GM23338 (cell line): ENCODE measurements at regions not wholly inside any gene's neighbourhood (a gene's known extent, or its start where the extent isn't known, plus 50 kb on each side); places are given as distances from the start of the nearest gene placed in this dataset.

Experiments used
- ATAC-seq: fragments of 200-7000 bp; cut with Tn5 transposase; 3 replicates; pipeline ENCODE4 v1.9.1; 2020
- DNase-seq: peaks from one replicate; pipeline ENCODE4 v3.0.0-alpha.2; 2015; ENCODE audit warnings: low spot score
- H2AFZ ChIP-seq: fragments of 200-600 bp; sonication (generic); 2 replicates; pipeline ENCODE4 v1.8.0; 2016; ENCODE audit warnings: antibody characterized with exemption, mild to moderate bottlenecking, moderate library complexity
- H3F3A ChIP-seq: fragments of 200-600 bp; sonication (generic); replicated peaks from 2 replicates; pipeline ENCODE4 v1.8.0; 2017; ENCODE audit warnings: antibody characterized with exemption, mixed run types, low read depth
- H3K27ac ChIP-seq: fragments of 200-600 bp; sonication (generic); 2 replicates; pipeline ENCODE4 v1.6.1; 2016; ENCODE audit warnings: low read depth
- H3K27me3 ChIP-seq: fragments of 200-600 bp; sonication (generic); 2 replicates; pipeline ENCODE4 v1.8.0; 2016; ENCODE audit warnings: mild to moderate bottlenecking, mixed run types, moderate library complexity; ENCODE audit not compliant: insufficient read depth
- H3K36me3 ChIP-seq: fragments of 200-600 bp; sonication (generic); 2 replicates; pipeline ENCODE4 v1.8.0; 2016; ENCODE audit warnings: mild to moderate bottlenecking; ENCODE audit not compliant: insufficient read depth
- H3K4me1 ChIP-seq: fragments of 200-600 bp; sonication (generic); 2 replicates; pipeline ENCODE4 v1.8.0; 2016; ENCODE audit warnings: mild to moderate bottlenecking, moderate library complexity; ENCODE audit not compliant: insufficient read depth
- H3K4me2 ChIP-seq: fragments of 200-600 bp; sonication (generic); 2 replicates; pipeline ENCODE4 v1.7.1; 2017; ENCODE audit warnings: mixed run types
- H3K4me3 ChIP-seq: fragments of 200-600 bp; sonication (generic); 2 replicates; pipeline ENCODE4 v1.6.1; 2016; ENCODE audit warnings: mixed run types
- H3K79me2 ChIP-seq: fragments of 200-600 bp; sonication (generic); replicated peaks from 2 replicates; pipeline ENCODE4 v1.8.0; 2017; ENCODE audit warnings: mild to moderate bottlenecking; ENCODE audit not compliant: insufficient read depth
- H3K9me2 ChIP-seq: fragments of 200-600 bp; sonication (generic); 2 replicates; pipeline ENCODE4 v1.8.0; 2017; ENCODE audit not compliant: insufficient read depth
- H4K20me1 ChIP-seq: fragments of 200-600 bp; sonication (generic); replicated peaks from 2 replicates; pipeline ENCODE4 v1.8.0; 2017; ENCODE audit warnings: mild to moderate bottlenecking; ENCODE audit not compliant: insufficient read depth
- H3K27ac Mint-ChIP-seq: 2 replicates; pipeline ENCODE4 v1.8.0; 2020; ENCODE audit warnings: inconsistent platforms, mild to moderate bottlenecking, moderate library complexity, mixed read lengths
- H3K27me3 Mint-ChIP-seq: 3 replicates; pipeline ENCODE4 v1.8.0; 2022; ENCODE audit warnings: low read depth, mild to moderate bottlenecking, moderate library complexity, mixed read lengths, inconsistent platforms; ENCODE audit not compliant: insufficient read depth, poor library complexity
- H3K36me3 Mint-ChIP-seq: 3 replicates; pipeline ENCODE4 v1.8.0; 2021; ENCODE audit warnings: low read depth, mild to moderate bottlenecking, inconsistent platforms, moderate library complexity, mixed read lengths
- H3K4me1 Mint-ChIP-seq: 3 replicates; pipeline ENCODE4 v1.8.0; 2020; ENCODE audit warnings: mild to moderate bottlenecking, inconsistent platforms, mixed read lengths
- H3K4me3 Mint-ChIP-seq: 3 replicates; pipeline ENCODE4 v1.8.0; 2021; ENCODE audit warnings: moderate library complexity, mild to moderate bottlenecking, inconsistent platforms, mixed read lengths
- H3K9me3 Mint-ChIP-seq: 3 replicates; pipeline ENCODE4 v1.8.0; 2020; ENCODE audit warnings: moderate library complexity, mild to moderate bottlenecking, inconsistent platforms, mixed read lengths
- CREB1 ChIP-seq: fragments of 250-450 bp; sonication (Bioruptor Pico); IDR thresholded peaks from 2 replicates; pipeline ENCODE4 v1.5.0; 2020; ENCODE audit warnings: low read depth, mild to moderate bottlenecking, moderate library complexity
- EZH2 ChIP-seq: fragments of 200-600 bp; sonication (generic); IDR thresholded peaks from one replicate; pipeline ENCODE4 v1.8.0; 2017; ENCODE audit warnings: antibody characterized with exemption, mild to moderate bottlenecking, low read depth; ENCODE audit not compliant: unreplicated experiment
- EZH2phosphoT487 ChIP-seq: fragments of 200-600 bp; sonication (generic); IDR thresholded peaks from one replicate; pipeline ENCODE4 v1.8.1; 2018; ENCODE audit warnings: antibody characterized with exemption; ENCODE audit not compliant: unreplicated experiment
- JUNB ChIP-seq: IDR thresholded peaks from one replicate; pipeline ENCODE4 v1.6.1; 2016; ENCODE audit warnings: antibody characterized with exemption; ENCODE audit not compliant: unreplicated experiment
- NANOG ChIP-seq: IDR thresholded peaks from 2 replicates; pipeline ENCODE4 v1.6.1; 2016; ENCODE audit warnings: antibody characterized with exemption, borderline replicate concordance
- POLR2AphosphoS5 ChIP-seq: IDR thresholded peaks from 2 replicates; pipeline ENCODE4 v1.6.1; 2016; ENCODE audit warnings: antibody characterized with exemption, low read depth
- TF ChIP-seq, protein P1 (sequence below): fragments of 250-450 bp; sonication (Bioruptor Pico); IDR thresholded peaks from 2 replicates; pipeline ENCODE4 v1.5.0; 2020; ENCODE audit warnings: mild to moderate bottlenecking, moderate library complexity
- TF ChIP-seq, protein P2 (sequence below): IDR thresholded peaks from one replicate; pipeline ENCODE4 v1.6.1; 2018; ENCODE audit warnings: antibody characterized with exemption; ENCODE audit not compliant: unreplicated experiment
- TF ChIP-seq, protein P3 (sequence below), 2 experiments: fragments of 200-600 bp in 1 of 2; sonication (generic) in 1 of 2; conservative IDR thresholded peaks; 2 replicates each; pipeline versions ENCODE4 v1.5.1 to v1.6.1; 2016 to 2017; ENCODE audit warnings: antibody characterized with exemption in 2 of 2, low read depth in 2 of 2, mild to moderate bottlenecking in 2 of 2, moderate library complexity in 1 of 2
- TF ChIP-seq, protein P4 (sequence below): IDR thresholded peaks from 2 replicates; pipeline ENCODE4 v1.6.1; 2016; ENCODE audit warnings: antibody characterized with exemption

DNA sequence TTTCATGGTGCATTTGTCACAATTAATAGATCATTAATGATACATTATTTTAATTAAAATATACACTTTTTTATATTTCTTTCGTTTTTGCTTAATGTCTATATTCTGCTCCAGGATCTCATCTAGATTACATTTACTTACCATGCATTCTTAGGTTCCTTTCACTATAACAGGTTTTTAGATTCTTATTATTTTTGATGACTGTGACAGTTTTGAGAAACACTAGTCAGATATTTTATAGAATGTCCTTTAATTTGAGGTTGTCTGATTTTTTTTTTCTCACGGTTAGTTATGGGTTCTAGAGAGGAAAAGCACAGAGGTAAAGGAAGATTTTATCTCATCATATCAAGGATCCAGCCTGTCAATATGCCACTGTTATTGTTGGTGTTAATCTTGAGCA is 595.8 kb upstream of the BCHE start (continued):
- TF ChIP-seq, protein P1, sequence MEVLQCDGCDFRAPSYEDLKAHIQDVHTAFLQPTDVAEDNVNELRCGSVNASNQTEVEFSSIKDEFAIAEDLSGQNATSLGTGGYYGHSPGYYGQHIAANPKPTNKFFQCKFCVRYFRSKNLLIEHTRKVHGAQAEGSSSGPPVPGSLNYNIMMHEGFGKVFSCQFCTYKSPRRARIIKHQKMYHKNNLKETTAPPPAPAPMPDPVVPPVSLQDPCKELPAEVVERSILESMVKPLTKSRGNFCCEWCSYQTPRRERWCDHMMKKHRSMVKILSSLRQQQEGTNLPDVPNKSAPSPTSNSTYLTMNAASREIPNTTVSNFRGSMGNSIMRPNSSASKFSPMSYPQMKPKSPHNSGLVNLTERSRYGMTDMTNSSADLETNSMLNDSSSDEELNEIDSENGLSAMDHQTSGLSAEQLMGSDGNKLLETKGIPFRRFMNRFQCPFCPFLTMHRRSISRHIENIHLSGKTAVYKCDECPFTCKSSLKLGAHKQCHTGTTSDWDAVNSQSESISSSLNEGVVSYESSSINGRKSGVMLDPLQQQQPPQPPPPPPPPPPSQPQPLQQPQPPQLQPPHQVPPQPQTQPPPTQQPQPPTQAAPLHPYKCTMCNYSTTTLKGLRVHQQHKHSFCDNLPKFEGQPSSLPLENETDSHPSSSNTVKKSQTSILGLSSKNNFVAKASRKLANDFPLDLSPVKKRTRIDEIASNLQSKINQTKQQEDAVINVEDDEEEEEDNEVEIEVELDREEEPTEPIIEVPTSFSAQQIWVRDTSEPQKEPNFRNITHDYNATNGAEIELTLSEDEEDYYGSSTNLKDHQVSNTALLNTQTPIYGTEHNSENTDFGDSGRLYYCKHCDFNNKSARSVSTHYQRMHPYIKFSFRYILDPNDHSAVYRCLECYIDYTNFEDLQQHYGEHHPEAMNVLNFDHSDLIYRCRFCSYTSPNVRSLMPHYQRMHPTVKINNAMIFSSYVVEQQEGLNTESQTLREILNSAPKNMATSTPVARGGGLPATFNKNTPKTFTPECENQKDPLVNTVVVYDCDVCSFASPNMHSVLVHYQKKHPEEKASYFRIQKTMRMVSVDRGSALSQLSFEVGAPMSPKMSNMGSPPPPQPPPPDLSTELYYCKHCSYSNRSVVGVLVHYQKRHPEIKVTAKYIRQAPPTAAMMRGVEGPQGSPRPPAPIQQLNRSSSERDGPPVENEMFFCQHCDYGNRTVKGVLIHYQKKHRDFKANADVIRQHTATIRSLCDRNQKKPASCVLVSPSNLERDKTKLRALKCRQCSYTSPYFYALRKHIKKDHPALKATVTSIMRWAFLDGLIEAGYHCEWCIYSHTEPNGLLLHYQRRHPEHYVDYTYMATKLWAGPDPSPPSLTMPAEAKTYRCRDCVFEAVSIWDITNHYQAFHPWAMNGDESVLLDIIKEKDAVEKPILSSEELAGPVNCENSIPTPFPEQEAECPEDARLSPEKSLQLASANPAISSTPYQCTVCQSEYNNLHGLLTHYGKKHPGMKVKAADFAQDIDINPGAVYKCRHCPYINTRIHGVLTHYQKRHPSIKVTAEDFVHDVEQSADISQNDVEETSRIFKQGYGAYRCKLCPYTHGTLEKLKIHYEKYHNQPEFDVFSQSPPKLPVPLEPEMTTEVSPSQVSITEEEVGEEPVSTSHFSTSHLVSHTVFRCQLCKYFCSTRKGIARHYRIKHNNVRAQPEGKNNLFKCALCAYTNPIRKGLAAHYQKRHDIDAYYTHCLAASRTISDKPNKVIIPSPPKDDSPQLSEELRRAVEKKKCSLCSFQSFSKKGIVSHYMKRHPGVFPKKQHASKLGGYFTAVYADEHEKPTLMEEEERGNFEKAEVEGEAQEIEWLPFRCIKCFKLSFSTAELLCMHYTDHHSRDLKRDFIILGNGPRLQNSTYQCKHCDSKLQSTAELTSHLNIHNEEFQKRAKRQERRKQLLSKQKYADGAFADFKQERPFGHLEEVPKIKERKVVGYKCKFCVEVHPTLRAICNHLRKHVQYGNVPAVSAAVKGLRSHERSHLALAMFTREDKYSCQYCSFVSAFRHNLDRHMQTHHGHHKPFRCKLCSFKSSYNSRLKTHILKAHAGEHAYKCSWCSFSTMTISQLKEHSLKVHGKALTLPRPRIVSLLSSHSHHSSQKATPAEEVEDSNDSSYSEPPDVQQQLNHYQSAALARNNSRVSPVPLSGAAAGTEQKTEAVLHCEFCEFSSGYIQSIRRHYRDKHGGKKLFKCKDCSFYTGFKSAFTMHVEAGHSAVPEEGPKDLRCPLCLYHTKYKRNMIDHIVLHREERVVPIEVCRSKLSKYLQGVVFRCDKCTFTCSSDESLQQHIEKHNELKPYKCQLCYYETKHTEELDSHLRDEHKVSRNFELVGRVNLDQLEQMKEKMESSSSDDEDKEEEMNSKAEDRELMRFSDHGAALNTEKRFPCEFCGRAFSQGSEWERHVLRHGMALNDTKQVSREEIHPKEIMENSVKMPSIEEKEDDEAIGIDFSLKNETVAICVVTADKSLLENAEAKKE (CRISPR knock-in tag) = no peak
- TF ChIP-seq EZH2phosphoT487 = no peak
- no peak for TF ChIP-seq JUNB
- TF ChIP-seq, protein P2, sequence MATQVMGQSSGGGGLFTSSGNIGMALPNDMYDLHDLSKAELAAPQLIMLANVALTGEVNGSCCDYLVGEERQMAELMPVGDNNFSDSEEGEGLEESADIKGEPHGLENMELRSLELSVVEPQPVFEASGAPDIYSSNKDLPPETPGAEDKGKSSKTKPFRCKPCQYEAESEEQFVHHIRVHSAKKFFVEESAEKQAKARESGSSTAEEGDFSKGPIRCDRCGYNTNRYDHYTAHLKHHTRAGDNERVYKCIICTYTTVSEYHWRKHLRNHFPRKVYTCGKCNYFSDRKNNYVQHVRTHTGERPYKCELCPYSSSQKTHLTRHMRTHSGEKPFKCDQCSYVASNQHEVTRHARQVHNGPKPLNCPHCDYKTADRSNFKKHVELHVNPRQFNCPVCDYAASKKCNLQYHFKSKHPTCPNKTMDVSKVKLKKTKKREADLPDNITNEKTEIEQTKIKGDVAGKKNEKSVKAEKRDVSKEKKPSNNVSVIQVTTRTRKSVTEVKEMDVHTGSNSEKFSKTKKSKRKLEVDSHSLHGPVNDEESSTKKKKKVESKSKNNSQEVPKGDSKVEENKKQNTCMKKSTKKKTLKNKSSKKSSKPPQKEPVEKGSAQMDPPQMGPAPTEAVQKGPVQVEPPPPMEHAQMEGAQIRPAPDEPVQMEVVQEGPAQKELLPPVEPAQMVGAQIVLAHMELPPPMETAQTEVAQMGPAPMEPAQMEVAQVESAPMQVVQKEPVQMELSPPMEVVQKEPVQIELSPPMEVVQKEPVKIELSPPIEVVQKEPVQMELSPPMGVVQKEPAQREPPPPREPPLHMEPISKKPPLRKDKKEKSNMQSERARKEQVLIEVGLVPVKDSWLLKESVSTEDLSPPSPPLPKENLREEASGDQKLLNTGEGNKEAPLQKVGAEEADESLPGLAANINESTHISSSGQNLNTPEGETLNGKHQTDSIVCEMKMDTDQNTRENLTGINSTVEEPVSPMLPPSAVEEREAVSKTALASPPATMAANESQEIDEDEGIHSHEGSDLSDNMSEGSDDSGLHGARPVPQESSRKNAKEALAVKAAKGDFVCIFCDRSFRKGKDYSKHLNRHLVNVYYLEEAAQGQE = no peak

DNA sequence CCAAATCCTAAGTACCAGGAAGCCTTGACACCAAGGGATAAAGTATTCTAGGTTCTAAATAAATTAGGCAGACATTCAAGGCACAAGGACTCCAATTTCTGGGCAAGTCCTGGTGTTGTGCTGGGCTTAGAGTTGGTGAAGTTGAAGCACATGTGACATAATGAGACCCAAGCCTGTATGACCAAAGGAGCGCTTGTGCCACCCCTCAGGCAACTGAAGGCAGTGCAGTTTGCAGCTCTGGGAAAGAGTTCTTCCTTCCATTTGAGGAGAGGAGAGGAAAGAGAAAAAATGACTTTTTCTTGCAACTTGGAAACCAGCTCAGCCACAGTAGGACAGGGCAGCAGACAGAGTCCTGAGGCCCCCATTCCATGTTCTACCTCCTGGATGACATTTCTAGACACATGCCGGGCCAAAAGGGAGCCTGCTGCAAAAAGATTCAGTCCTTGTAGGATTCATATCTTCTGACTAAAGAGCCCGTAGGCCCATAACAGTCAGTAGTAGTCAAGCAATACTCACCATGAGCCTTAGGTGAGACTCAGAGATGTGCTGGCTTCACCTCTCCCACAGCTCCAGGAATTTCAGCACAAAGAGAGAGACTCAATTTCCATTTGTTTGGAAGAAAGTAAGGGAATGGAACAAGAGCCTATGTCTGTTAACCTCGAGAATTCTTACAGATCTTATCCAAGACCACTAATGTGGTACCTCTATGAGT is 588.8 kb upstream of the BCHE start:
- peaks cover 4% of the 10 kb centered on the region for H3K4me1 ChIP-seq
- Mint-ChIP-seq H3K4me3 (no peak overlapping the region), H3K36me3 (peaks cover 5% of the 10 kb centered on the region; the same call in 2 of the 3 replicates), H3K27ac (no peak overlapping the region), H3K4me1 (peaks cover 9% of the 10 kb centered on the region; the same call in 2 of the 3 replicates), H3K27me3 (no peaks in the 10 kb centered on the region), H3K9me3 (peaks cover 3% of the 10 kb centered on the region; the same call in 2 of the 3 replicates)
- no peaks in the 10 kb centered on the region for H3K36me3 ChIP-seq
- H2AFZ ChIP-seq = peak overlapping the region; percentile 80
- no peak overlapping the region for H3K4me3 ChIP-seq
- H3K4me2 ChIP-seq = no peak overlapping the region
- H3K27me3 ChIP-seq = no peaks in the 10 kb centered on the region
- no peaks in the 10 kb centered on the region for H4K20me1 ChIP-seq
- no peaks in the 10 kb centered on the region for H3K79me2 ChIP-seq
- no peaks in the 10 kb centered on the region for H3F3A ChIP-seq
- TF ChIP-seq EZH2 (no peak), NANOG (no peak), POLR2AphosphoS5 (no peak), JUNB (no peak), CREB1 (no peak)
- TF ChIP-seq, protein P3, sequence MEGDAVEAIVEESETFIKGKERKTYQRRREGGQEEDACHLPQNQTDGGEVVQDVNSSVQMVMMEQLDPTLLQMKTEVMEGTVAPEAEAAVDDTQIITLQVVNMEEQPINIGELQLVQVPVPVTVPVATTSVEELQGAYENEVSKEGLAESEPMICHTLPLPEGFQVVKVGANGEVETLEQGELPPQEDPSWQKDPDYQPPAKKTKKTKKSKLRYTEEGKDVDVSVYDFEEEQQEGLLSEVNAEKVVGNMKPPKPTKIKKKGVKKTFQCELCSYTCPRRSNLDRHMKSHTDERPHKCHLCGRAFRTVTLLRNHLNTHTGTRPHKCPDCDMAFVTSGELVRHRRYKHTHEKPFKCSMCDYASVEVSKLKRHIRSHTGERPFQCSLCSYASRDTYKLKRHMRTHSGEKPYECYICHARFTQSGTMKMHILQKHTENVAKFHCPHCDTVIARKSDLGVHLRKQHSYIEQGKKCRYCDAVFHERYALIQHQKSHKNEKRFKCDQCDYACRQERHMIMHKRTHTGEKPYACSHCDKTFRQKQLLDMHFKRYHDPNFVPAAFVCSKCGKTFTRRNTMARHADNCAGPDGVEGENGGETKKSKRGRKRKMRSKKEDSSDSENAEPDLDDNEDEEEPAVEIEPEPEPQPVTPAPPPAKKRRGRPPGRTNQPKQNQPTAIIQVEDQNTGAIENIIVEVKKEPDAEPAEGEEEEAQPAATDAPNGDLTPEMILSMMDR (conservative IDR thresholded peaks at IDR 0.05; ENCODE audit: low read depth in 2 of 2) = peak; percentile 45 to 64
- TF ChIP-seq, protein P4, sequence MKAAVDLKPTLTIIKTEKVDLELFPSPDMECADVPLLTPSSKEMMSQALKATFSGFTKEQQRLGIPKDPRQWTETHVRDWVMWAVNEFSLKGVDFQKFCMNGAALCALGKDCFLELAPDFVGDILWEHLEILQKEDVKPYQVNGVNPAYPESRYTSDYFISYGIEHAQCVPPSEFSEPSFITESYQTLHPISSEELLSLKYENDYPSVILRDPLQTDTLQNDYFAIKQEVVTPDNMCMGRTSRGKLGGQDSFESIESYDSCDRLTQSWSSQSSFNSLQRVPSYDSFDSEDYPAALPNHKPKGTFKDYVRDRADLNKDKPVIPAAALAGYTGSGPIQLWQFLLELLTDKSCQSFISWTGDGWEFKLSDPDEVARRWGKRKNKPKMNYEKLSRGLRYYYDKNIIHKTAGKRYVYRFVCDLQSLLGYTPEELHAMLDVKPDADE = no peak
- DNase-seq (peak; percentile 62), ATAC-seq (peak; percentile 91)
- H3K27ac ChIP-seq = no peak overlapping the region
- H3K9me2 ChIP-seq = no peaks in the 10 kb centered on the region
